ENCODE measurements at regions not wholly inside any gene's neighbourhood (a gene's known extent, or its start where the extent isn't known, plus 50 kb on each side); places are given as distances from the start of the nearest gene placed in this dataset.

DNA sequence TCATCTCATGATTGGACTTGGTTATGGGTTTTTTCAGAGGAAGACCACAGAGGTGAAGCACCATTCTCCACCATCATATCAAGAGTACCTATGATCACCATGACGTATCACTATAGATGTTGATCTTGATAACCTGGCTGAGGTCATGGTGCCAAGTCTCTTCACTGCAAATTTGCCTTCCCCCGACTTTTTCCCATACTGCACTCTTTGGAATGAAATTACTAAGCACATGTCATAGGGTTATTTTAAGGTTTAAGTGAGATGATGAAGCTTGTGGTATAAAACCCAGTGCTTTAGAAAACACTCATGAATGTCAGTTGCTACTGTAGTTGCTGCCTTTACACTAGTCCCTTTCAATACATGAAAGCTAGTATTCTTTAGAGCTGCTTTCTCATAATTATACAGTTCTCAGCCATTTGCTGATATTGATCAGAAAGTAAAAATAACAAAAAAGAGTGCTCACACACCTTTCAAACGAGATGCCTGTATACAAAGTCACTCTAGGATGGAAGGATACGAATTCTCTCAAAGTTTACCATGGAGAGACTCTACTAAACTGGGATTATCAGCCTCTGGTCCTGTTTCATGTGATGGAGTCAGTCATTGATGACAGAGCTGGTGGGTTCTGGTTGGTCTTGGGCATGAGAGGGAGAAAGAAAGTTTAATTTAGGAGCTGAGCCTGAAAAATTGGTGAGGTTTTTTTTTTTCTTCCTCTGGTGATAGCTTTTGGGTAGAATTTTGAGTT lies 228.1 kb downstream of the PRL start:
- ATAC-seq (replicated peaks in 1 of 4) = no peak

DNA sequence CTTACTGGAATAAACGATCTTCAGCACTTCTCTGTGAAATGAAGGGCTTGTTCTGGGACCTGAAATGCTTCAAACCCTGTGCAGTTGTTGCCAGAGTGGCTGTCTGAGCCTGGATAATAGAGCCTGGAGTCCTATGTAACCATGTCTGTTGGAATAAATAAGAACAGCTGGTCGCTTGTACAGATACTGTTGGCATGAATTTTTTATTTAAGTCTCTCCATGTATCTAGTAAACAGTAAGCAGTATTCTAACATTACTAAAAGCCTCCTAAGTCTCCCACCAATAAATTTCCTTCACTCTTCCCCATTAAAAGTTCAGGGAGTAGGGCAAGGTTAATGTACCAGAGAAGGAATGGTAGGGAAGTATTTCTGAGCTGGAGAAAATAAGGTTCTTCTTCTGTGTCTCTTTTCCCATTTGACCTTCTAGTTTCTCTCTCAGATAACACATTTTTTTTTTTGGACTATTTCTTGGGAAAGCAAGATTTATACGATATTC lies 227.5 kb downstream of the PRL start:
- Mint-ChIP-seq H3K27me3 (peaks cover 0 to under 1% of the 10 kb centered on the region in 2 donors), H3K4me3 (no peak overlapping the region), H3K36me3 (no peaks in the 10 kb centered on the region), H3K27ac (no peak overlapping the region), H3K4me1 (no peaks in the 10 kb centered on the region), H3K9me3 (no peaks in the 10 kb centered on the region)
- DNase-seq (no peak), ATAC-seq (replicated peaks in 1 of 4) (no peak)
- H3K36me3 ChIP-seq (ENCODE audit: control insufficient read depth in 2 of 2, extremely low read depth in 1 of 2, insufficient read depth in 1 of 2, low read length in 1 of 2) = no peaks in the 10 kb centered on the region
- no peak overlapping the region for H3K27ac ChIP-seq (ENCODE audit: low read length)
- 60% methylated on average over 2 of the region's 3 CpGs for WGBS (ENCODE audit: insufficient coverage)
- POLR2A ChIA-PET = no interaction called here
- no peaks in the 10 kb centered on the region for H3K9me3 ChIP-seq
- CTCF ChIA-PET = no interaction called here
- H3K4me1 ChIP-seq (ENCODE audit: control insufficient read depth in 1 of 2, extremely low read depth in 1 of 2, insufficient read depth in 2 of 2, low read length in 2 of 2) = no peaks in the 10 kb centered on the region
- H3K27me3 ChIP-seq (replicated peaks in 1 of 2; ENCODE audit: control insufficient read depth in 2 of 2, extremely low read depth in 1 of 2, insufficient read depth in 2 of 2, low read length in 1 of 2) = no peaks in the 10 kb centered on the region
- no peak overlapping the region for H3K4me3 ChIP-seq (ENCODE audit: control insufficient read depth in 1 of 2, extremely low read depth in 1 of 2, low read length in 1 of 2)

More for the DNA sequence above, 228.1 kb downstream of the PRL start:
- H3K4me1 Mint-ChIP-seq = no peaks in the 10 kb centered on the region
- no peak overlapping the region for H3K27ac Mint-ChIP-seq
- no peak for DNase-seq
- no peak overlapping the region for H3K27ac ChIP-seq (ENCODE audit: low read length)
- H3K27me3 ChIP-seq (replicated peaks in 1 of 2; ENCODE audit: control insufficient read depth in 2 of 2, extremely low read depth in 1 of 2, insufficient read depth in 2 of 2, low read length in 1 of 2) = no peaks in the 10 kb centered on the region
- H3K9me3 ChIP-seq = no peaks in the 10 kb centered on the region
- WGBS (ENCODE audit: insufficient coverage) = no CpG with 5 or more reads among the region's 4 CpGs
- H3K36me3 ChIP-seq (ENCODE audit: control insufficient read depth in 2 of 2, extremely low read depth in 1 of 2, insufficient read depth in 1 of 2, low read length in 1 of 2) = no peaks in the 10 kb centered on the region
- H3K36me3 Mint-ChIP-seq = no peaks in the 10 kb centered on the region
- H3K4me3 Mint-ChIP-seq = no peak overlapping the region
- H3K4me1 ChIP-seq (ENCODE audit: control insufficient read depth in 1 of 2, extremely low read depth in 1 of 2, insufficient read depth in 2 of 2, low read length in 2 of 2) = peaks cover 0 to 1% of the 10 kb centered on the region in 2 experiments
- no peaks in the 10 kb centered on the region for H3K9me3 Mint-ChIP-seq
- ChIA-PET CTCF (no interaction called here), POLR2A (no interaction called here)
- H3K27me3 Mint-ChIP-seq = peaks cover 0 to 3% of the 10 kb centered on the region in 2 donors
- H3K4me3 ChIP-seq (ENCODE audit: control insufficient read depth in 1 of 2, extremely low read depth in 1 of 2, low read length in 1 of 2) = no peak overlapping the region

DNA sequence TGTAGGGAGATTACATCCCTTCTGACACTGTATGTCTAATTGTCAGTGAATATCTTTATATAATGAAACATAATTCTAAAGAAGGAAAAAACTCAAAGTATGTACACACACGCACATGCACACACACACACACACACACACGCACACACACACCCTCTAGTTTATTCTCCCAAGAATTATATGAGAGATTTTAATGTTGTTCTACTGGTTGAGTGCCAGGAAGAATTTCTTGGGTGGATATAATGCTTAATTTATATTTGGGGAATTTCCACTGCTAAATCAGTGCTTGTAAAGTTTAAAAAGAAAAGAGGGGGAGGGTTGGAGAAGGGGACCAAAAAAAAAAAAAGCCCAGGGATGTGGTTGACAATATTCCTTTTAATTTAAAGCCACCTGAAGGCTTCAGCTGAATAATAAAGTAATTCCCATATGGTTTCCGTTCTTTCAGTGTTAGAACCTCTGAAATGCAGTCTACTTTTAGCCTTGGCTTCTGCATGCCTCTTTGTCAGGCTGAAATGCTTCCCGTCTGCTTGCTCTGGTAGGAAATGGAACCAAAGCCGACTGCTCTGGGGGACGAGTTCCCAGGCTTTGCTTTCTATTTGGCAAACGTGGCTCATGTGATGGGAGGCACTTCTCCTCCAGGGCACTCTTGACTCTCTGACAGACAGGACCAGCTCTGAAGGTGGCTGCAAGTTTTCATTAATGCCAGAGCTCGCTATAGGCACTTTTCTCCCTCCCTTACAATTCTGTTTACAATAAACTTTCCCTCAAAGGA lies 225.4 kb downstream of the PRL start:
- ATAC-seq (replicated peaks in 1 of 4) = no peak
- peaks cover 0 to 3% of the 10 kb centered on the region in 2 donors for H3K27me3 Mint-ChIP-seq
- WGBS (ENCODE audit: insufficient coverage) = 70% methylated on average over 3 of the region's 8 CpGs
- no peak overlapping the region for H3K4me3 ChIP-seq (ENCODE audit: control insufficient read depth in 1 of 2, extremely low read depth in 1 of 2, low read length in 1 of 2)
- no peaks in the 10 kb centered on the region for H3K4me1 ChIP-seq (ENCODE audit: control insufficient read depth in 1 of 2, extremely low read depth in 1 of 2, insufficient read depth in 2 of 2, low read length in 2 of 2)
- H3K4me3 Mint-ChIP-seq = no peak overlapping the region
- no peaks in the 10 kb centered on the region for H3K36me3 ChIP-seq (ENCODE audit: control insufficient read depth in 2 of 2, extremely low read depth in 1 of 2, insufficient read depth in 1 of 2, low read length in 1 of 2)
- no peaks in the 10 kb centered on the region for H3K36me3 Mint-ChIP-seq
- POLR2A ChIA-PET = no interaction called here
- H3K27ac ChIP-seq (ENCODE audit: low read length) = no peak overlapping the region
- CTCF ChIA-PET = interaction anchor here in 1 of 2 donors (0.7 kb wide), 1 partner anchor 23 kb away, joined by 3 read pairs; no protein-coding TSS in a partner anchor
- H3K4me1 Mint-ChIP-seq = no peaks in the 10 kb centered on the region
- no peaks in the 10 kb centered on the region for H3K9me3 ChIP-seq
- H3K27me3 ChIP-seq (replicated peaks in 1 of 2; ENCODE audit: control insufficient read depth in 2 of 2, extremely low read depth in 1 of 2, insufficient read depth in 2 of 2, low read length in 1 of 2) = no peaks in the 10 kb centered on the region
- H3K27ac Mint-ChIP-seq = no peak overlapping the region
- no peaks in the 10 kb centered on the region for H3K9me3 Mint-ChIP-seq
- no peak for DNase-seq

DNA sequence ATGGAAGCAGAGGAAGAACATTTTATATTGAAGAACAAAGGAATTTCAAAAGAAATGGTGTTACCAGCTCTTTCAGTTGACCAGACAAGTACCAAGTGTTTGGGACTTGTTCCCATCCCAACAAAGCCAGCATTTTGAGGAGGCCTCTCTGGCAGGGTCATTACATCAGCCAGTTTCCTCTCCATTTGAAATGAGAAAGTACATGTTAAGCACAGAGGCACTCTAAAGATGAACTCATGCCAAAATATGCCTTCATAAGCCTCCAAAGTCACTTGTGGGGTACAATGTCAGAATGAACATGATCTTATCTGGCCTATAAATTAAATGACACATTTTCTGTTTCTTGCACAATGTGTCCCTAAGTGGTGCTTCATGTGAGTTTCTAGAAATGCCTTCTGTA lies 223.9 kb downstream of the PRL start:
- DNase-seq (no peak), ATAC-seq (replicated peaks in 1 of 4) (no peak)
- no peaks in the 10 kb centered on the region for H3K4me1 ChIP-seq (ENCODE audit: control insufficient read depth in 1 of 2, extremely low read depth in 1 of 2, insufficient read depth in 2 of 2, low read length in 2 of 2)
- Mint-ChIP-seq H3K4me3 (no peak overlapping the region), H3K9me3 (no peaks in the 10 kb centered on the region), H3K4me1 (no peaks in the 10 kb centered on the region), H3K27me3 (peaks cover 0 to 3% of the 10 kb centered on the region in 2 donors), H3K36me3 (no peaks in the 10 kb centered on the region), H3K27ac (no peak overlapping the region)
- H3K27me3 ChIP-seq (replicated peaks in 1 of 2; ENCODE audit: control insufficient read depth in 2 of 2, extremely low read depth in 1 of 2, insufficient read depth in 2 of 2, low read length in 1 of 2) = no peaks in the 10 kb centered on the region
- H3K4me3 ChIP-seq (ENCODE audit: control insufficient read depth in 1 of 2, extremely low read depth in 1 of 2, low read length in 1 of 2) = no peak overlapping the region
- H3K27ac ChIP-seq (ENCODE audit: low read length) = no peak overlapping the region
- H3K9me3 ChIP-seq = no peaks in the 10 kb centered on the region
- no peaks in the 10 kb centered on the region for H3K36me3 ChIP-seq (ENCODE audit: control insufficient read depth in 2 of 2, extremely low read depth in 1 of 2, insufficient read depth in 1 of 2, low read length in 1 of 2)
- CTCF ChIA-PET = interaction anchor here in 1 of 2 donors (0.6 kb wide), 1 partner anchor 122 kb away, joined by 3 read pairs; no protein-coding TSS in a partner anchor
- POLR2A ChIA-PET = no interaction called here

DNA sequence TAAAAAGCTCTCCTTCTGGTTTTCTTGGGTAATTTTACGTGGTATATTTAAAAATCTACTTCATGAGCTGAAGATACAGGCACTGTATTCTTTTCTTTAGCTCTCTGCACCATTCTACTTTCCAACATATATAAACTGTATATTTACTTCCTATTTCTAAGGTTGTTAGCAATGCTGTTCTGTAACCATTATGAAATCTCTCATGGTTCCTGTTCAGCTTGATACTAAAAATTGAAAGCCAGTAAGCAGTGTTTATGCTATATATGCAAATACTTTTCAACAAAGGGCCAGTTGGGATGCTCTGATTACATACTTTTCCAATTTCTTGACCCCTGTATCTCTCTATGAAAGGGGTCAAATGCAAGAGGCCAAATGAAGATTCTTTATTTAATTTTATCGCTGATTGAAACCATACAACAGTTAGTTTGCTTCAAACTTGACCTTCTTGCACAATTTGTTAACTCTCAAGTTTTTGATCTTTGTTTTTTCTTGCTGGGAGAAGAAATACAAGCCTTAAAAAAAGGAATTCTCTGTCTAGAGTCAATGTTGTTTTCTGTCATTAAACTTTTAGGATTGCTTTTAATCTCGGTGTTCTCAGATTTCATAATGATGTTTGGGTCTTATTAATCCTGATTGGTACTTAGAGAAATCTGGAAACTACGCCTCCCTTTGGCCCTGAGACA lies 223.2 kb downstream of the PRL start:
- H3K4me3 ChIP-seq (ENCODE audit: control insufficient read depth in 1 of 2, extremely low read depth in 1 of 2, low read length in 1 of 2) = no peak overlapping the region
- ChIA-PET POLR2A (no interaction called here), CTCF (no interaction called here)
- Mint-ChIP-seq H3K27ac (no peak overlapping the region), H3K9me3 (no peaks in the 10 kb centered on the region), H3K36me3 (no peaks in the 10 kb centered on the region), H3K27me3 (peaks cover 0 to 3% of the 10 kb centered on the region in 2 donors), H3K4me1 (no peaks in the 10 kb centered on the region), H3K4me3 (no peak overlapping the region)
- ATAC-seq (replicated peaks in 1 of 4) (no peak), DNase-seq (no peak)
- H3K36me3 ChIP-seq (ENCODE audit: control insufficient read depth in 2 of 2, extremely low read depth in 1 of 2, insufficient read depth in 1 of 2, low read length in 1 of 2) = no peaks in the 10 kb centered on the region
- 40% methylated on average over 1 of the region's 4 CpGs for WGBS (ENCODE audit: insufficient coverage)
- no peaks in the 10 kb centered on the region for H3K27me3 ChIP-seq (replicated peaks in 1 of 2; ENCODE audit: control insufficient read depth in 2 of 2, extremely low read depth in 1 of 2, insufficient read depth in 2 of 2, low read length in 1 of 2)
- H3K27ac ChIP-seq (ENCODE audit: low read length) = no peak overlapping the region
- no peaks in the 10 kb centered on the region for H3K9me3 ChIP-seq
- H3K4me1 ChIP-seq (ENCODE audit: control insufficient read depth in 1 of 2, extremely low read depth in 1 of 2, insufficient read depth in 2 of 2, low read length in 2 of 2) = no peaks in the 10 kb centered on the region

DNA sequence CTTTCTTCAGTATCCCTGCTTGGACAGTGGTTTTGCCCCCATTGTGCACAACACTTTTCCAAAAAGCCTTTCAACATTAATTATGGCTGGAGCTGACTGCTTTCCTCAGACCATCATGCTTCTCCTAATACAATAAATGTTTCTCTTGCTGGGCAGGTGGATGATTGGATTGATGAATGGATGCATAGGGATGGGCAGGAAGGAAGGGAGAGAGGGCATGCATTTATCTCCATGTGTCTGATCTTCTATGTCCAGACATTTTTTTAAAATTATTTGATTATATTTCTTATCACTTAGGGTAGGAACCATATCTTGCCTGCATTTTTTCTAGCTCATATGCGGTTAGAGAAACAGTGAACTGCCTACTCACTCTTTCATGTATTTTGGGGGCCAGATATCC lies 218.5 kb downstream of the PRL start:
- ATAC-seq (replicated peaks in 1 of 4) (no peak), DNase-seq (no peak)
- Histone ChIP-seq H3K4me3 (ENCODE audit: control insufficient read depth in 1 of 2, extremely low read depth in 1 of 2, low read length in 1 of 2) (no peak overlapping the region), H3K27me3 (replicated peaks in 1 of 2; ENCODE audit: control insufficient read depth in 2 of 2, extremely low read depth in 1 of 2, insufficient read depth in 2 of 2, low read length in 1 of 2) (no peaks in the 10 kb centered on the region), H3K27ac (ENCODE audit: low read length) (no peak overlapping the region), H3K36me3 (ENCODE audit: control insufficient read depth in 2 of 2, extremely low read depth in 1 of 2, insufficient read depth in 1 of 2, low read length in 1 of 2) (no peaks in the 10 kb centered on the region), H3K4me1 (ENCODE audit: control insufficient read depth in 1 of 2, extremely low read depth in 1 of 2, insufficient read depth in 2 of 2, low read length in 2 of 2) (no peaks in the 10 kb centered on the region), H3K9me3 (no peaks in the 10 kb centered on the region)
- Mint-ChIP-seq H3K4me3 (no peak overlapping the region), H3K27me3 (peaks cover 0 to 3% of the 10 kb centered on the region in 2 donors), H3K4me1 (no peaks in the 10 kb centered on the region), H3K27ac (no peak overlapping the region), H3K9me3 (no peaks in the 10 kb centered on the region), H3K36me3 (no peaks in the 10 kb centered on the region)
- ChIA-PET CTCF (no interaction called here), POLR2A (no interaction called here)
- 100% methylated on average over 1 of the region's 1 CpG for WGBS (ENCODE audit: insufficient coverage)

Measured in T-cell (primary cell).